Fibroblast of the conjunctiva (primary cell): ENCODE measurements at regions not wholly inside any gene's neighbourhood (a gene's known extent, or its start where the extent isn't known, plus 50 kb on each side); places are given as distances from the start of the nearest gene placed in this dataset.

Experiments
- DNase-seq: peaks from one replicate; pipeline ENCODE4 v3.0.0-alpha.2; 2010; ENCODE audit warnings: low read depth

DNA sequence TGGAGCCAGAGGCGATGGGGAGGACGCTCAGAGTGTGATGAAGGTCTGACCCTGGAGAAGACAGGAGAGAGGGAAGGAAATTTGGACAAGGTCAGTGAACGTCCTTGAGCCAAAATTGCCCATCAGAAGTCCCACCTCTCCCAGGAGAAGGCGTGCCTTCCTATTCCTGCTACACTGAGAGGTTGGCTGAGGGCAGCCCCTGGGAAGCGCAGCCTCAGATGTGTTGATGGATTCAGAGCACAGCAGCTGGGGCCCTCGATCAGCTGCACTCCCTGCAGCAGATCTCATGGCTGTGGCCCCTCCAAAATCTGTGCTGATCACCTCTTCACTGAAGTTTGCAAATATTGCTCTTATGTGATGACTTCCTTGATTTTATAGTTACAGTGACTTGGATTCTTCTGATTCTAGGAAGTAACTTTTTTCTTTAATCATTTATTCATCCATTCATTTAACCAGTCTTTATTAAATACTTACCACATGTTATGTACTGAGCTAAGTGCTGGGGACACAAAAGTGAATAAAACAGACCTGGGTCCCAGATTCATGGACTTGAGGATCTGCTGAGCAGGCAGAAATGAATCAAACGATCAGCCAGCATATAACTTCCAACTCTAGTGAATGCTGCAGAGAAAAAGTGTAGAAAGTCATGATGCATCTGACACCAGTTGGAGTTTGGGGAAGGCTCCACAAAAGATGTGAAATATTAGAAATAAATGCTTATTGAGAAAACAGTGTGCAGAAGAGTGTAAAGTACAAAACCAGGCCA is 69.6 kb upstream of the ARMC2 start:
- DNase-seq, result no peak

DNA sequence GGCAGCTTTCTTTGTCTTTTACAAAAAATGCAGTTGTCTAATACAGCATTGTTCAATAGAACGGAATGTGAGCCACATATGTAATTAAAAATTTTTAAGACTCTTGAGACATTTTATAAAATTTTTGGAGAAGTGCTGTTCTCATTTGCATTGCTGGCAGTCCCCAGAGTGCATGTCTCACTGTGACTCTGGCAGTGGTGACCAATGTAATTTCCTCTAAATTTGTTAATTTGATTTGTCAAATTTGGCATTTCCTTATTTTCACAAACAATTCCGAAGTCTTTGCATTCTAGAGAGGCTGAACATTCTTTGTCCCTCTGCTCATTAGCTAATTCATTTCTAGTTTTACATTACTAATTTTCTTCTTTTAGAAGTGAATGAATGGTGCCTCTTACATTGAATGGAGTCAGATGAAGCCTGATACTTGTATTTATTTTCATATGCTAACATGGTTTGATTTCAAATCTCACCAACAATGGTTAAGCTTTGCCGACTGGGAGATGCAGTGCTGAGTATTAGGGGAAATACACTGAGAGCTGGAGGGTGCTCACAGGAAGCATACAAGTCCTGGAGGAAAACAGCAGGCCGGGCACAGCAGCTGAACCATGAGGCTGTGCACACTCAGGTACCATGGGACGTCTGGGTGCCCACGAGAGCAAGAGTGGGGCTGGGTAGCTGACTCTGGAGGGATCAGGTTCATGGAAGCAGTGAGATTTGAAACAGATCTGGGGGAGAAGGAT is 68.5 kb upstream of the ARMC2 start:
- no peak for DNase-seq

DNA sequence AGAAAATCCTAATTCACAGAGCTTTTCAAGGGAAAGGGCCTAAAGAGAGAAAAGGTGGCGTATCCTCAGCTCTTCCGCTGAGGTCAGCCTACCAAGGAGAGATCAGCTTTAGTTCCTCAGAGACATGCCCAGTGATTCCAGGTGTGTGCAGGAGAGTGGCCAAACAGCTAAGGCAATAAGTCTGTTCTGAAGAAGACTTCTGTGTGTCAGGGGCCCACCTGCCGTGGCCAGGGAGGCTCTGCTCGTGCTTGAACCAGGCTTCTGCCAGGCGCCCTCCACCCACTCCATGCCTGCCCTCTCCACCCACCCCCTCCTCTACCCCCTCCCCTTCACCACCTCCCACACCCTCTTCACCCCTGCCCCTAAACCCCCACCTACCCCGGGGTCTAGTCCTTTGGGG is 67.4 kb upstream of the ARMC2 start:
- DNase-seq, result no peak

DNA sequence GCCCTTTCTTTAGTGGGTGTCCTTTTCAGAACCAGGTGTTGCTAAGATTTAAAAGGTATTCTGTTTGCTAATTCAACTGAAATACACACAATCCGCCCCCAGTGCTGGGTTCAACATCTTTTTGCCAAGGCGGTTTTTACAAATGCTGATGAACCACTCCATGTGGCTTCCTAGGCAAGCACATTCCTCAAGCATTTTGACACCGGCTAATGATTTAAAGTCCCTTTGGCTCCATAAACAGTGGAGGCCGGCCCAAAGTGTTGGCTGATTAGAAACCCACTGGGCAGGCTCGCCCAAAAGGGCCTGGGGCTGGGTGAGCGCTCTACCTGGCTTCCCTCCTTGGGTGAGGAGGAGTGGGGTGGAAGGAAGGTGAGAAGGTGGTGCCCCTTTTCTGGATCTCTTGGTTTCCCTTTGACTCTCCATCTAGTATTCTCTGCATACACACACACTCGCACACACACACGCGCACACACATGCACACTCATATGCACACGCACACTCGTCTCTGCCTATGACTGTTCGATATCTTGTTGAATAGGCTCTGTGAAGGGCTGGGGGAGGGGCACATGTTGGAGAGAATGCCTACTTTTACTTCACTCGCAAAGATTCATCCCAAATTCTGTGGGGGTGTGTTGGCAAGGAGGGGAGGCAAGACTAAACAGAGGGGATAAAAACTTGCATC is 66.7 kb upstream of the ARMC2 start:
- no peak for DNase-seq

DNA sequence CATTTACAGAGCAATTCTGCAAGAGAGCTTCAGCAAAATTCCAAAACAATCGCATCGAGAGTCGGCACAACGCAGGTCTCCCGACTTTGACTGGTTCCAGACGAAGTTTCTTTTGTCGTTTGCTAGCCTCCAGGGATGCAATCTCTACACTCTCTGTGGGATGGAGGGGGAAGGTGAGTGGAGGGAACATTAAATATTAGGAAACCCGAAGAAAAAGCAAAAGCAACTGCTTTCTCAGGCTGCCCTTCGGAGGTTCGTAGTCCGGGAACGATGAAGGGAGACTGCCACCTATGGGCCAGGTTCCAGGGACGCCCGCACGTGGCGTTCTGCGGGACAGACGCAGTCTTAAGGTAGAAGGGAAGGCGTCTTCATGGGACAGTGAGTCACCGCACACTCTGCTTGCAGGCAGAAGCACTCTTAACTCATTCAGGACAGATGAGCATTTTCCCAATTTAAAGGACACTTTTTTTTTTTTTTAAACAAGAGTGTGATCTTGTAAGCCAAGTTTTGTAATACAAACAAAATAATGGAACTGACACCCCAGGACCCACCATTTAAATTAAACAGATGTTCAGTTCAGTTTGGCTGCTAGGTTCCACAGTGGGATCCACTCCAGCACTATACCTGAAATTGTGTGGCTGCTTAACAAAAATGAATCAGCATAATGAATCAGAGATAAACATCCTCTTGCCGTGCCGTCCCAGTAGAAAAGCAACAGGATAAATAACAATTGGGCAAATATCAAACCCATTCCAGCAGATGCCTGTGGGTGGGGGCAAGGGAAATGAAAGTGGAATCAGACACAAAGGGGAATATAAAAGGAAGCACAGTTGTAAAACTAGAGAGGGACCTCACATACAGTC is 65.8 kb upstream of the ARMC2 start:
- DNase-seq, result peak; percentile 69

DNA sequence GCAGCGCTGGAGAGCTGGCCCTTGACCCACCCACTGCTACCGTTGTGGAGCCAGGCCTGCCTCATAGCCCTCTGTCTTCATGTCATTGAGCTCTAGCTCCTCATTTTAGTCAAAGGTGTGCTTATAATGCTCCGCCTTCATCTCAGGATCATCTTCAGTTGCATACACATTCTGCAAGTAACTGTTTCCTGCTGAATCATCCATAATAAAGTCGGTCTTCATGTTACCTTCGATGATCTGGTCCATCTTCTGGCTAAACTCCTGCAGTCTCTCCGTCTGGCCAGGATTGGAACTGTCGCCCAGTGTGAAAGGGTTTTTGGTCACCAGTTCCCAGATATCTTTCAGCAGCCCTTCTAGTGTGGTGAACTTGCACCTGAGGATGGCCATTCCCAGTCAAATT is 62.6 kb upstream of the ARMC2 start:
- no peak for DNase-seq

DNA sequence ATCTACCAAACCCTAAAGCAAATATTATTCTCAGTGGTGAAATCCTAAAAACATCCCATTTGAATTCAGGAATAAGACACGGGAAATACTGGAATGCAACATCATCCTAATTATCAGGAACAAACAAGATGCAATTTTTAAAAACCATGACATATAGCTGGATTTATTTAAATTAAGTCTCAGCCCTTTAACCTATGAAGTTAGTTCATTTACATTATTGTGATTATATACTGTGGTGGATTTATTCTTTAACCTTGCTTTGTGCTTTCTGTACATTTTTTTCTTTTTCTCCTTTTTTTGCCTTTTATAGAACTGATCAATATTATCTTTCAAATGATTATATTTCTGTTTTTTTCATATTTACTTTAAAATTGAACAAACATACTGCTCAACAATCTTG is 59.8 kb upstream of the ARMC2 start:
- DNase-seq, result no peak

DNA sequence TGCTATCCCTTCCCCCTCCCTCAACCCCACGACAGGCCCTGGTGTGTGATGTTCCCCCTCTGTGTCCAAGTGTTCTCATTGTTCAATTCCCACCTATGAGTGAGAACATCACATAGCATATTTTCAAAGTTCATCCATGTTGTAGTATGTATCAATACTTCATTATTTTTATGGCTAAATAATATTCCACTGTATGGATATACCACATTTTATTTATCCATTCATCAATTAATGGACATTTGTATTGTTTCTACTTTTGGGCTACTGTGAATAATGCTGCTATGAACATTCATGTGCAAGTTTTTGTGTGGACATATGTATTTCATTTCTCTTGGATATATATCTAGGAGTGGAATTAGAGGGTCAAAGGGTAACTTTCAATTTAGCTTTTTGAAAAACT is 58.7 kb upstream of the ARMC2 start:
- DNase-seq, result no peak

DNA sequence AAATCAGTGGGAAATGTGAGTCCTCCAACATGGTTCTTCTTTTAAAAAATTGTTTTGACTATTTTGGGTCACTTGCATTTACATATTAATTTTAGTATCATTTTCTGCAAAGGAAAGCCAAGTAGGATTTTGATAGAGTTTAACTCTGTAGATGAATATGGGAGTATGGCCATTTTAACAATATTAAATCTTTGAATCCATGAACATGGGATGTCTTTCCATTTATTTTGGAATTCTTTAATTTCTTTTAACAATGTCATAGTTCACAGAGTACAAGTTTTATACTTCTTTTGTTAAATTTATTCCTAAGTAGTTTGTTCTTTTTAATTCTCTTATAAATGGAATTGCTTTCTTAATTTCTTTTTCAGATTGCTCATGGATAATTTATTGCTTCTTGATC is 56.5 kb upstream of the ARMC2 start:
- DNase-seq, result no peak

DNA sequence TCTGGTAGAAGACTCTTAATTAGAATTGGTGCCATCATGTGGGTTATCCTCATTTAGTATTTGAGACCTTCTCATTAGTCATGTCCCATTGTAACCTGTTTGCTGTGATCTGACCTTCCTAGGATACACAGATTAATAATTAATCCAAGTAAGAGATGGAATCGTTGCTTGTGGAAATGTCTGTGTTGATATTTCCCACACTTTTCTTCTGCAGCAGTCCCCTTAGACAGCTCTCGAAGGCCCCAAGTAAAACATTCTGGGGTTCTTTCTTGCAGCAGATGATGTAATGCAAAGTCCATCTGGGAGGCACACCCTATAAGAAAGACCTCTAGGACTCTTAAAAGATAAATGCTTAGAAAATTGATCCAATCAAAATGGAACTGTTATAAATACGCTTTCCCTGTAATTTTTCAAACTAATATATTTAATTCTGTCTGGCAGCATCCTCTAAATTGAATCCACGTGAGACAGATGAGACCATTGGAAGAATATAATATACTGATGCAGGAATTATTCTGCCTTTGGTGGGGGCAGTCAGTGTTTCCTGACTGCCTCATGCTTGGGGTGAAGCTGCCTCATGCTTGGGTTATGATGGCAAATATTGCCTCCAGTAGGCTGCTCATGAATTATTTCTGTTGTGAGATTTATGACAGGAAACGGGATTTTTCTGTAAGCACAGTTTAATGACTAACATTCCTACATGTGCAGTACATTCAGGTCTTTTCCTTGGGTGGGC is 54.5 kb upstream of the ARMC2 start:
- DNase-seq, result no peak

DNA sequence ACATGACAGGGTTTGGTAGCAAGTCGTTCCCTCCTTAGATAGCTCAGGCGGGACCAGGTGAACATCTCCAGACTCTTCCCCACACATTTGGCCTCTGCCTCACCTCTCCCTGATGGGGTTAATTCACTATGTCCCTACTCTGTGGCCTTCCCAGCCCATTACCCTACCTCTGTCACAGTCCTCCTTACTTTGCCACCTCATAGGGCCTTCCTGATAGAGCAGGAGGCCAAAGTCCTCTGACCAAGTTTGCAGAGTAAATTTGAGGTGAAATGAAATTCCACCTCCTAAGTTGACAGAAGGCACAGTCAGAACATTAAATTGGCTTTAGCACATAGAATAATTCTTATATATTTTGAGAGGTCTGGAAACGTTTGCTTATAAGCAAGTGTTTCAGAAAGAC is 53.1 kb upstream of the ARMC2 start:
- no peak for DNase-seq

DNA sequence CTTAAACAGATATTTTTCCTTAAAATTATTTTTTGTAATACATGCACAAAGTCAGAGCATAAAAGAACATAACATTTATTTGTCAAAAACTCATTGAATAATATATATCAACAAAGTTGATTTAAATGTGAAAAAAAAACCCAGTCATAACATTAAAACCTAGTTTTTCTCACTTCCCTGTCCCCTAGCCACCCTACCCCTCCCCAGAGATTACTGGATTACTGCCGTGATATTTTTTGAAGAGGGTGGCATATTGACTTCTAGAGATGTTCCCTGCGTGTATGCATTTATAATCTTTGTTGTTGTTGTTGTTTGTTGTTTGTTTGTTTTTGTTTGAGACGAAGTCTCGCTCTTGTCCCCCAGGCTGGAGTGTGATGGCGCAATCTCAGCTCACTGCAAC is 52.4 kb upstream of the ARMC2 start:
- DNase-seq, result no peak

DNA sequence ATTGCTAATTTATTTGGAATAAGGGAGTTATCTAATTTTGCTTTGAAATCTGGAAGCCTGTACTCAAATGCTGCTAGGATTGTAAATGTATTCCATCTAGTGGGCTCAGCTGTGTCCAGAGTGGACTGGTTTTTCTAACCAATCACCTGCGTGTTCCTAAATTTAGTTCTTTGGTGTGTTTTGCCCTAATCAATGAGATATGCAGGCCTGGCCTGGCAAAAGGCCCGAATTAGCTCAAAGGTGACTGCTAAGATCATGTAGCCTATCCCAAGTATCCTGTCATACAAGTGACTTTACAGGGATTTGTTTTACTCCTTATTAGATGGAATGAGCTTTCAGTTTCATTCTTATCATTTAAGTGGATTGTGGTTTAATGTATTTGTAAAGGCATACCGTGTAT is 51.3 kb upstream of the ARMC2 start:
- DNase-seq, result no peak

DNA sequence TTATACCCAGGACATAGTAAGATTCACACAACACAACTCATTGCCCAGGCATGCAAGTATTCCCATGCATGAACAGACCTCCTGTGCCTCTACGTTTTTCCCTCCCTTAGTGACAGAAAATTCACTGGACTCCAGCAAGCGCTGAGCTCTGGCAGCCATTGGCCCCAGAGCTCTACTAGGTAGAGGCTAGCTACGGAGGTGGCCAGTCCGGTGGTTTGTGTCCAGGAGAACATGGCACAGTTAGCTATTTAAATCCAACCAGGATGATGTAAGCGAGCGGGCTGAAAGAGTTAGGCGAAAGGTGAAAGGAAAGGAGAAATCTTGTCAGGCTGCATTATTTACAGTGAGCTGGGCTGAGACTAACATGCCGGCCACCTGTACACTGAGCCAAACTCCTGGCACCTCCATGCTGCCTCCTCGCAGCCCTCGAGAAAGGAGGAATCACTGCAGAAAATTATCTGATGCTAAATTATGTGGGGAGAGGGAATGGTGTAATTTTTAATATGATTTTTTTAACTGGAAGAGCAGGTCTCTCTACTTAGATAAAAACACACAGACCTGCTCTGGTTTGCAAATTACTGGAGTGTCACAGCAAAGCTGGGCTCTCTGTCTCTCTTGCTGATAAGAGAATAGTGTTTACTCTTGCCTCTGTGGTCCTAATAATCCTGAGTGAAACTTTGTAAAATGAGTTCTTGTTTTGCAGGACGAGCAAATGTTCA is 50.1 kb upstream of the ARMC2 start:
- DNase-seq, result no peak
